ENCODE measurements at regions not wholly inside any gene's neighbourhood (a gene's known extent, or its start where the extent isn't known, plus 50 kb on each side); places are given as distances from the start of the nearest gene placed in this dataset.

DNA sequence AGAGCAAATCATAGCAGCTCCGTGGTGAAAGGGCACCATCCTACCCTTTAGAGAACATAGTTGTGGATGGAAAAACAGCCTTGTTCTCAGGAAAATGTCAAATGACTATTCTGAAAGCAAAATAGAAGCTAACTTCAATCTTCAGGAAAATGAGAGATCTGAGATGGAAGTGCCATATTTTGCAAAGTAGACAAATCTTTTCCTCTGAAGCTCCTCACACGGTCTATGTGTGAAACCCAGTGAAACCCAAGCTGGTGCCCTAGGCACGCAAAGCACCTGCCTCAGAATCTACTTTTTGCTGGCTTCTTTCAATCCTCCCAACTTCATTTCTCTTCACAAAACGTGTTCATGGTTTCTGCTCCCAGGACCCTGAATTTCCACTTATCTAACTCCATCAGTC, 325.2 kb upstream of the CDH4 start:
- H3K4me3 ChIP-seq (ENCODE audit: control insufficient read depth, low read depth, low read length) = no peak overlapping the region
- TF ChIP-seq, protein P1, sequence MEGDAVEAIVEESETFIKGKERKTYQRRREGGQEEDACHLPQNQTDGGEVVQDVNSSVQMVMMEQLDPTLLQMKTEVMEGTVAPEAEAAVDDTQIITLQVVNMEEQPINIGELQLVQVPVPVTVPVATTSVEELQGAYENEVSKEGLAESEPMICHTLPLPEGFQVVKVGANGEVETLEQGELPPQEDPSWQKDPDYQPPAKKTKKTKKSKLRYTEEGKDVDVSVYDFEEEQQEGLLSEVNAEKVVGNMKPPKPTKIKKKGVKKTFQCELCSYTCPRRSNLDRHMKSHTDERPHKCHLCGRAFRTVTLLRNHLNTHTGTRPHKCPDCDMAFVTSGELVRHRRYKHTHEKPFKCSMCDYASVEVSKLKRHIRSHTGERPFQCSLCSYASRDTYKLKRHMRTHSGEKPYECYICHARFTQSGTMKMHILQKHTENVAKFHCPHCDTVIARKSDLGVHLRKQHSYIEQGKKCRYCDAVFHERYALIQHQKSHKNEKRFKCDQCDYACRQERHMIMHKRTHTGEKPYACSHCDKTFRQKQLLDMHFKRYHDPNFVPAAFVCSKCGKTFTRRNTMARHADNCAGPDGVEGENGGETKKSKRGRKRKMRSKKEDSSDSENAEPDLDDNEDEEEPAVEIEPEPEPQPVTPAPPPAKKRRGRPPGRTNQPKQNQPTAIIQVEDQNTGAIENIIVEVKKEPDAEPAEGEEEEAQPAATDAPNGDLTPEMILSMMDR (IDR thresholded peaks at IDR 0.05; ENCODE audit: control insufficient read depth, insufficient read depth, low read depth, low read length, missing control alignments) = no peak
- no peak for DNase-seq (ENCODE audit: low read depth)

DNA sequence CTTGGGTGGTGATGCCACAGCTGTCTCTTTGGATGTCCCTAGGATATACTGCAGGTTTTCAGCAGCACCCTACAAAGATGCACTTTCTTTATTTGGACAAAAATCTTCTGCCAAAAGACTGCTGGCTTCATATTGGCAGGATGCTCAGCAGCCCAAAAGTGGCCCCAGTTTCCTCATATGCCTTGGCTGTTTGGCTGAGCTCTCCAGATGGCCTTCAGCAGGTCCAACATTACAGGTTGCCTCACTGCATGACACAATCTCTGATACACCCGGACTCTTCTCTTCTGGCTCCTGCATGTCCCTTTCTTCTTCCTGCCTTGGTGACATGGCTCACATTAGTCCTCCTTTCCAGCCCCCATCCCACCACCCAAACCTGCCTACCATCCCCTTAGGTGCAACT, 323.7 kb upstream of the CDH4 start:
- TF ChIP-seq, protein P1 (IDR thresholded peaks at IDR 0.05; ENCODE audit: control insufficient read depth, insufficient read depth, low read depth, low read length, missing control alignments) = no peak
- no peak overlapping the region for H3K4me3 ChIP-seq (ENCODE audit: control insufficient read depth, low read depth, low read length)
- DNase-seq (ENCODE audit: low read depth) = no peak

DNA sequence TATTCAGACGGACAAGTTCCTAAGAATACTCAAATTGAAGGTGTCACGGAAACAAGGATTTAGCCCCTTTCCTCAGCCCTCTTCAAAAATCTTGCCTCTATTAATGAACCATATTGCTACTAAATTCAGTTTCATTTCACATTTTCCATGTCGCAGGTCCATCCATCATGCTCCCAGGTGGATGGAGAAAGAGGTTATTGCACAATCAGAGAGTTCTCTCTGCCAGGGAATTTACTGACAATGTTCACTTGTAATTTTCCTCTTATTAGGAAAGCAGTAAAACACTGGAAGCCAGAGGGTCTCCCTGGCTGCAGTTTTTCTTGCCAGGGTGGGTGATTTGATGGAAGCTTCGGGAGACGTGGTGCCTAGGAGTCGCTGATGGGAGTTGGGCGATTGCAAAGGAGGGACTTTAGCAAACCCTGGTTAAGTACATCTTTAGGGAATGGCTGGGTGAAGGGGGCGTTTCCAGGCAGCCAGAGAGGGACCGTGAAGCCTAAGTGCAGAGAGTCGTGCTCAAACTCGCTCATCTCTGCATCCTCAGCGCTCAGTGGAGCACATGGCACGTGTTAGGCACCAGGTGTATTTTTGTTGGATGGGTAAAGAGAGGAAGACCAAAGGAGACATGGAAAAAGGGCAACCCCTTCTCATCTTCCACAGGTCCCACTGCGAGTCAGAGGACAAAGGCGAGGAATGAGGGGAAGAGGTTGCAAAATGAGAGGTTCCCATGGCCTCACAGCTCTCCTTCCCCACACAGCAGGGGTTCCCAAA, 321.9 kb upstream of the CDH4 start:
- TF ChIP-seq, protein P1 (IDR thresholded peaks at IDR 0.05; ENCODE audit: control insufficient read depth, insufficient read depth, low read depth, low read length, missing control alignments) = no peak
- H3K4me3 ChIP-seq (ENCODE audit: control insufficient read depth, low read depth, low read length) = no peak overlapping the region
- DNase-seq (ENCODE audit: low read depth) = no peak

DNA sequence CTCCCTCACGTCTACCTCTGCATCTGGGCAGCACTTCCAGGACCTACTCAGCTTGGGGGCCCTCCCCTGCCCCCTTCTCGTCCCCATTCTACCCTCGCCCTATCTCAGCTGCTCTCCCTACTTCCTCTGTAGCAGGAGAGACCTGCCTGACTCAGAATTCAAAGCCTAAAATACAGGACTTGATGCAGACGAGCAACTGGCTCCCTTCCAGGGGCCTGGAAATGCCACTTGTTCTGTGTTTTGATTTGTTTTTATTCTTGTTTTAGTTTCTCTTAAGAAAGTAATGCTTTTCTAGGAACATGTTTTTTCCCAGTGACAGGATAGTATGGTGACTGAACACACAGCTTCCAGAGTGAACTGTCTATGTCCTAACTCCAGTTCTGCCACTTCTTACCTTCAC, 320.4 kb upstream of the CDH4 start:
- no peak overlapping the region for H3K4me3 ChIP-seq (ENCODE audit: control insufficient read depth, low read depth, low read length)
- no peak for DNase-seq (ENCODE audit: low read depth)
- TF ChIP-seq, protein P1 (IDR thresholded peaks at IDR 0.05; ENCODE audit: control insufficient read depth, insufficient read depth, low read depth, low read length, missing control alignments) = no peak

DNA sequence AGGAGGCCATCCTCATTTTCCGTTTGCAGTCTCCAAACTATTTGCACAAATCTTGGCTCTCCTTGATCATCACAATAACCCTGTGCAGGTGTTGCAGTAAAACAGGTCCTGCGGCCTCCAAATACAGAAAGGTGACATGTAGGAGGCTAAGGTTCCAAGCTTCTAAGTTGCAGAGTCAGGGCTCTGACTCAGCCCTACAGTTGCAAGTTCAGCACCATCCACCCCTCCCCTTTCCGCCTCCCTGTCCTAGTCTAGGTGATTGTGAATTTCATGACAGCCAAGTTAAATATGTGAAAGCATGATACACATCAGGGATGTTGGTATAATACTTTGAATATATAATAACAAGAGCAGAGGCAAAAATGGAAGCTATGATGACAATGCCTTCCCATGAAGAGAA, 317.3 kb upstream of the CDH4 start:
- H3K4me3 ChIP-seq (ENCODE audit: control insufficient read depth, low read depth, low read length) = no peak overlapping the region
- no peak for DNase-seq (ENCODE audit: low read depth)
- TF ChIP-seq, protein P1 (IDR thresholded peaks at IDR 0.05; ENCODE audit: control insufficient read depth, insufficient read depth, low read depth, low read length, missing control alignments) = no peak

DNA sequence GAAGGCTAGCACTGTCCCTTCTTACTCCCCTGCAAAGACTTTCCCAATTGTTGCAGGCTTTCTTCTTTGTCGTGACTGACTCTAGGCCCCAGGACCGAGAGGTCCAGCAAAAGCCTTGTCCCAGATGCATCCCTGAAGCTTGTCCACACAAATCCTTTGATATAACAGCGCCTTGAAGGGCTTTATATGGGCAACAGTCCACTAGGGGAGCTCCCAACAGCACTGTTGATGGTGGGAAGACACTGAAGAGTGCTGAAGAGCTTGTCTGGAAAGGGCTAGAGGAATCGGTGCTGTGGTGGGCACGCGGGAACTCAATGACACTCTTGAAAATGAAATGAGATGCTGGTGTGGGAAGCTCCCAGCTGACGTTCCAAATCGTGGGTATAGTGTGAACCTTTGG, 316.1 kb upstream of the CDH4 start:
- no peak for DNase-seq (ENCODE audit: low read depth)
- H3K4me3 ChIP-seq (ENCODE audit: control insufficient read depth, low read depth, low read length) = no peak overlapping the region

More for the DNA sequence above, 316.1 kb upstream of the CDH4 start:
- TF ChIP-seq, protein P1 (IDR thresholded peaks at IDR 0.05; ENCODE audit: control insufficient read depth, insufficient read depth, low read depth, low read length, missing control alignments) = no peak
